PC-3 (cell line): ENCODE measurements at regions not wholly inside any gene's neighbourhood (a gene's known extent, or its start where the extent isn't known, plus 50 kb on each side); places are given as distances from the start of the nearest gene placed in this dataset.

Experiments
- ATAC-seq: fragments of 200-7000 bp; cut with Tn5 transposase; 2 replicates; pipeline ENCODE4 v1.9.1; 2020; ENCODE audit warnings: mild to moderate bottlenecking, moderate library complexity
- BruUV-seq: library from RNA; stranded (reverse); fragments of 400-500 nt; replicated peaks from 2 replicates; lab custom pipeline; 2021; lab: Mats Ljungman, UMichigan
- CTCF ChIA-PET: fragments of 300-600 bp; sonication (Branson Sonifier 250); formaldehyde crosslinking; loops from one replicate; lab custom pipeline; 2022; ENCODE audit warnings: antibody characterized with exemption; lab: Charles Lee
- POLR2A ChIA-PET: fragments of 300-600 bp; sonication (Branson Sonifier 250); formaldehyde crosslinking; loops from one replicate; lab custom pipeline; 2022; ENCODE audit warnings: antibody characterized with exemption; ENCODE audit not compliant: unreplicated experiment; lab: Charles Lee
- DNase-seq: peaks from one replicate; pipeline ENCODE4 v3.0.0-alpha.2; 2015
- H2AFZ ChIP-seq: fragments of 300-600 bp; sonication (generic); 2 replicates; pipeline ENCODE4 v1.6.0; 2016; ENCODE audit warnings: antibody characterized with exemption, low read length
- H3F3A ChIP-seq: fragments of 300-600 bp; sonication (generic); one replicate; pipeline ENCODE4 v1.6.0; 2017; ENCODE audit warnings: antibody characterized with exemption, low read length, control low read depth, mild to moderate bottlenecking; ENCODE audit not compliant: unreplicated experiment
- H3K27ac ChIP-seq: fragments of 300-600 bp; sonication (generic); 2 replicates; pipeline ENCODE4 v1.5.1; 2016; ENCODE audit warnings: mild to moderate bottlenecking, low read length
- H3K27me3 ChIP-seq: fragments of 300-600 bp; sonication (generic); 2 replicates; pipeline ENCODE4 v1.6.1; 2016; ENCODE audit warnings: low read length, mixed read lengths
- H3K36me3 ChIP-seq: fragments of 300-600 bp; sonication (generic); 2 replicates; pipeline ENCODE4 v1.6.1; 2016; ENCODE audit warnings: low read depth, mixed run types, low read length, mixed read lengths
- H3K4me1 ChIP-seq: fragments of 300-600 bp; sonication (generic); 2 replicates; pipeline ENCODE4 v1.5.1; 2016; ENCODE audit warnings: low read length; ENCODE audit not compliant: insufficient read depth
- H3K4me2 ChIP-seq: fragments of 300-600 bp; sonication (generic); 2 replicates; pipeline ENCODE4 v1.6.0; 2016; ENCODE audit warnings: low read length
- H3K4me3 ChIP-seq: fragments of 300-600 bp; sonication (generic); 2 replicates; pipeline ENCODE4 v1.5.1; 2016; ENCODE audit warnings: mild to moderate bottlenecking, low read length, mixed read lengths
- H3K79me2 ChIP-seq: fragments of 300-600 bp; sonication (generic); 2 replicates; pipeline ENCODE4 v1.6.1; 2017; ENCODE audit warnings: low read length, mixed read lengths
- H3K9ac ChIP-seq: fragments of 300-600 bp; sonication (generic); 2 replicates; pipeline ENCODE4 v1.6.0; 2016; ENCODE audit warnings: mild to moderate bottlenecking, low read length
- H3K9me2 ChIP-seq: fragments of 300-600 bp; sonication (generic); replicated peaks from 2 replicates; pipeline ENCODE4 v1.6.1; 2016; ENCODE audit warnings: mixed run types, low read length, mixed read lengths
- H3K9me3 ChIP-seq: fragments of 300-600 bp; sonication (generic); 2 replicates; pipeline ENCODE4 v1.6.1; 2016; ENCODE audit warnings: low read length, mixed read lengths
- H4K20me1 ChIP-seq: fragments of 300-600 bp; sonication (generic); 2 replicates; pipeline ENCODE4 v1.6.1; 2016; ENCODE audit warnings: low read length, mixed read lengths
- CTCF ChIP-seq: fragments of 300-600 bp; sonication (generic); conservative IDR thresholded peaks from 2 replicates; pipeline ENCODE4 v1.5.1; 2017; ENCODE audit warnings: antibody characterized with exemption, low read depth, mild to moderate bottlenecking, low read length
- EZH2 ChIP-seq: fragments of 300-600 bp; sonication (generic); IDR thresholded peaks from one replicate; pipeline ENCODE4 v1.6.1; 2017; ENCODE audit warnings: antibody characterized with exemption, mild to moderate bottlenecking, low read length; ENCODE audit not compliant: unreplicated experiment
- EZH2phosphoT487 ChIP-seq: fragments of 300-600 bp; sonication (generic); IDR thresholded peaks from 2 replicates; pipeline ENCODE4 v1.6.1; 2018; ENCODE audit warnings: mild to moderate bottlenecking, antibody characterized with exemption, low read length, borderline replicate concordance
- intact Hi-C: fragments of 100-400 bp; cut with micrococcal nuclease; formaldehyde crosslinking; loops from 2 replicates; pipeline ENCODE4 v1.9.0; 2023

- no peaks in the 10 kb centered on the region for H3K79me2 ChIP-seq
- DNase-seq (no peak), ATAC-seq (no peak)
- no peak for TF ChIP-seq EZH2
- TF ChIP-seq EZH2phosphoT487: no peak
- no peak for TF ChIP-seq CTCF
- ChIA-PET POLR2A (no interaction called here), CTCF (interaction anchor here (0.6 kb wide), 1 partner anchor 34 kb away, joined by 4 read pairs; no protein-coding TSS in a partner anchor)
- no TSS peak for BruUV-seq
- no peak overlapping the region for H3K9ac ChIP-seq
- H3K9me3 ChIP-seq: no peaks in the 10 kb centered on the region
- intact Hi-C loops: no loop called here
- no peaks in the 10 kb centered on the region for H4K20me1 ChIP-seq
- peaks cover 75% of the 10 kb centered on the region for H3K27me3 ChIP-seq
- no peak overlapping the region for H2AFZ ChIP-seq
- H3F3A ChIP-seq: no peaks in the 10 kb centered on the region
- no peaks in the 10 kb centered on the region for H3K4me1 ChIP-seq
- no peak overlapping the region for H3K4me2 ChIP-seq
- no peak overlapping the region for H3K27ac ChIP-seq
- H3K4me3 ChIP-seq: no peak overlapping the region
- H3K9me2 ChIP-seq: no peaks in the 10 kb centered on the region
- H3K36me3 ChIP-seq: no peaks in the 10 kb centered on the region
These were observed 50.2 kb upstream of the GALNT9 start for GRCh38 chr12:132379576-132379975.
